CD4-positive, CD25-positive, alpha-beta regulatory T cell (primary cell): ENCODE measurements at regions not wholly inside any gene's neighbourhood (a gene's known extent, or its start where the extent isn't known, plus 50 kb on each side); places are given as distances from the start of the nearest gene placed in this dataset.

ENCODE experiments used
- ATAC-seq, 2 donors: fragments of 150-1000 bp; cut with Tn5 transposase; one replicate each; pipeline ENCODE4 v1.10.0; 2021; ENCODE audit warnings: low read depth in 2 of 2, moderate number of reproducible peaks in 2 of 2, moderate library complexity in 1 of 2
- DNase-seq, 3 donors: peaks; one replicate each; pipeline versions ENCODE4 v3.0.0 to v3.0.0-alpha.2; 2012 to 2022; ENCODE audit warnings: mixed read lengths in 1 of 3
- H3K27ac ChIP-seq: one replicate; pipeline ENCODE4 v1.7.0; 2013; ENCODE audit warnings: mild to moderate bottlenecking, low read length; ENCODE audit not compliant: insufficient read depth, poor library complexity, severe bottlenecking
- H3K27me3 ChIP-seq: one replicate; pipeline ENCODE4 v1.7.0; 2013; ENCODE audit warnings: low read length; ENCODE audit not compliant: control insufficient read depth, insufficient read depth
- H3K36me3 ChIP-seq: one replicate; pipeline ENCODE4 v1.7.0; 2013; ENCODE audit warnings: mild to moderate bottlenecking, low read length, moderate library complexity; ENCODE audit not compliant: control insufficient read depth, insufficient read depth
- H3K4me1 ChIP-seq: 2 replicates; pipeline ENCODE4 v1.7.0; 2013; ENCODE audit warnings: mild to moderate bottlenecking, low read length; ENCODE audit not compliant: insufficient read depth, control insufficient read depth, poor library complexity, severe bottlenecking
- H3K4me3 ChIP-seq: one replicate; pipeline ENCODE4 v1.7.0; 2013; ENCODE audit warnings: low read depth, mild to moderate bottlenecking, low read length, moderate library complexity
- H3K9me3 ChIP-seq, 2 experiments: 1 replicate in 1 of 2; 2 replicates in 1 of 2; pipeline ENCODE4 v1.7.0; 2013; ENCODE audit warnings: low read length in 2 of 2, mild to moderate bottlenecking in 1 of 2, moderate library complexity in 1 of 2; ENCODE audit not compliant: control insufficient read depth in 2 of 2
- H3K27ac Mint-ChIP-seq, 3 donors: one replicate each; pipeline ENCODE4 v1.8.0; 2020 to 2022; ENCODE audit warnings: mild to moderate bottlenecking in 3 of 3, mixed read lengths in 3 of 3, moderate library complexity in 2 of 3
- H3K27me3 Mint-ChIP-seq: one replicate; pipeline ENCODE4 v1.8.0; 2022; ENCODE audit warnings: mild to moderate bottlenecking, mixed read lengths
- H3K36me3 Mint-ChIP-seq: one replicate; pipeline ENCODE4 v1.8.0; 2020; ENCODE audit warnings: mixed read lengths
- H3K4me1 Mint-ChIP-seq, 4 donors: one replicate each; pipeline ENCODE4 v1.8.0; 2020 to 2022; ENCODE audit warnings: mixed read lengths in 4 of 4, mild to moderate bottlenecking in 1 of 4
- H3K4me3 Mint-ChIP-seq, 4 donors: one replicate each; pipeline ENCODE4 v1.8.0; 2020 to 2022; ENCODE audit warnings: mild to moderate bottlenecking in 4 of 4, mixed read lengths in 4 of 4, moderate library complexity in 3 of 4
- H3K9me3 Mint-ChIP-seq, 7 donors: one replicate each; pipeline ENCODE4 v1.8.0; 2020 to 2022; ENCODE audit warnings: mixed read lengths in 7 of 7, mild to moderate bottlenecking in 3 of 7, moderate library complexity in 2 of 7

DNA sequence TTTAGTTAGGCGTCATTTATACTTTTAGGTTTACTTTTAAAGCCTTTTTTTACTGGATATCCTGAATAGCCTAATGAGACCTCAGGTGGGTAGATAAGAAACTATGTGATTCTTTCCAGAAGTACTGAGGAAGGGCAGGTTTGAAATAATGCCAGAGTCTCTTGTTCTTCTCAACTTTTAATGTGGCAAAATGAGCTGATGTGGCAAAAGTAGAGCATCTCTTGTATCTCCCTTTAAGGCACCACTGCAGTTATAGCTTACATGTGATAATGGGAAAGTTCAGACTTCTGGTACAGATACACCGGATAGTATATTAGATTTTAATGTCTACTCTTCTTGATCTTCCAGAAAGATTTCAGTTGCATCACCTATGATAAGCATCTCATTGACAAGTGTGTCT lies 1124.8 kb downstream of the LRFN5 start:
- Mint-ChIP-seq H3K9me3 (peaks cover 2 to 26% (median 6%) of the 10 kb centered on the region in 7 donors), H3K36me3 (no peaks in the 10 kb centered on the region)

DNA sequence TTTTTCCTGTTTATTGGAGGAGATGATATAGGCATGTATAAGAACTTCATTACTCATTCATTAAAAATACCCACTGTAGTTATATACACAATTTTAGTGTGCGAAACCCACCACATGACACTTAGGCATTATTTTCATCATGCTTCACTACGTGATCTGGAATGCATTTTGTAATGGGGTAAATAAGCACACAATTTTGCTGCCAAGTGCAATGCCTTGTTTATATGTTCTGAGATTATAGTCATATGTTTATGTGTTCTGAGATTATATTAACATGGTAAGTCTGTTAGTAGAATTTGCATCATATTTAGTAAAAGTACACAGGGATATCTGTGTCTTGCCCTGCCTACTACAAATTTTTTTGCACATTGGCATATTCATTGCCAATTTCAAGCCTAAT lies 1123.0 kb downstream of the LRFN5 start:
- no peaks in the 10 kb centered on the region for H3K36me3 ChIP-seq
- ATAC-seq = no peak
- no peaks in the 10 kb centered on the region for H3K4me1 ChIP-seq
- H3K27me3 Mint-ChIP-seq = no peaks in the 10 kb centered on the region
- peaks cover 0 to 3% of the 10 kb centered on the region in 2 experiments for H3K9me3 ChIP-seq
- H3K36me3 Mint-ChIP-seq = no peaks in the 10 kb centered on the region
- H3K27ac ChIP-seq = no peak overlapping the region
- peaks cover 0 to 25% (median 4%) of the 10 kb centered on the region in 7 donors for H3K9me3 Mint-ChIP-seq
- H3K27ac Mint-ChIP-seq = no peak overlapping the region
- no peak overlapping the region for H3K4me3 Mint-ChIP-seq
- no peak for DNase-seq
- H3K4me3 ChIP-seq = no peak overlapping the region
- no peaks in the 10 kb centered on the region for H3K4me1 Mint-ChIP-seq
- no peaks in the 10 kb centered on the region for H3K27me3 ChIP-seq

More for the DNA sequence above, 1124.8 kb downstream of the LRFN5 start:
- H3K27ac ChIP-seq = no peak overlapping the region
- H3K9me3 ChIP-seq = peaks cover 0 to 5% of the 10 kb centered on the region in 2 experiments
- H3K27ac Mint-ChIP-seq = no peak overlapping the region
- no peaks in the 10 kb centered on the region for H3K36me3 ChIP-seq
- no peaks in the 10 kb centered on the region for H3K4me1 ChIP-seq
- DNase-seq (no peak), ATAC-seq (no peak)
- no peak overlapping the region for H3K4me3 Mint-ChIP-seq
- no peaks in the 10 kb centered on the region for H3K27me3 ChIP-seq
- no peaks in the 10 kb centered on the region for H3K4me1 Mint-ChIP-seq
- no peak overlapping the region for H3K4me3 ChIP-seq
- no peaks in the 10 kb centered on the region for H3K27me3 Mint-ChIP-seq

DNA sequence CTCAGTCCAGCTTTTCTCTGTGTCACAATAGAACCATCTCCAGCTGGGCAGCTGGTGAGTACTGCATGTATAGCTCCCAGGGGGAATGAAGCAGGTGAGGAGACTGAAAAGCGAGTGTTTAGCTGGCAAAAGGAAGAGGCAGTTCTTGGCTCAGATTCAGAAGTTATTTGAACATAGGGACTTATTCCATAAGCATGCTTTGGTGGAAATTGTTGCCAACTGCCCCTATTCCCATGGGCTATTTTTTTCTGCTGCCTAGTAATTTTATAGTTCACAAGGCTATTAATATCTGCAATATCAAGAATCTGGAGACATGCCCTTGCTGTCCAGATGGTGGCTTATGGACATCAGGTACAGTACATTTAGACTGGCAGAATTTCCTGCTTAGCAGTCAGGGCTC lies 1112.7 kb downstream of the LRFN5 start:
- H3K36me3 ChIP-seq = no peaks in the 10 kb centered on the region
- Mint-ChIP-seq H3K27ac (no peak overlapping the region), H3K4me1 (no peaks in the 10 kb centered on the region), H3K36me3 (no peaks in the 10 kb centered on the region), H3K4me3 (no peak overlapping the region), H3K9me3 (peaks cover 2 to 21% (median 8%) of the 10 kb centered on the region in 7 donors), H3K27me3 (no peaks in the 10 kb centered on the region)
- no peaks in the 10 kb centered on the region for H3K4me1 ChIP-seq
- DNase-seq (no peak), ATAC-seq (no peak)
- H3K4me3 ChIP-seq = no peak overlapping the region
- no peak overlapping the region for H3K27ac ChIP-seq
- H3K9me3 ChIP-seq = peaks cover 0 to 10% of the 10 kb centered on the region in 2 experiments
- no peaks in the 10 kb centered on the region for H3K27me3 ChIP-seq

DNA sequence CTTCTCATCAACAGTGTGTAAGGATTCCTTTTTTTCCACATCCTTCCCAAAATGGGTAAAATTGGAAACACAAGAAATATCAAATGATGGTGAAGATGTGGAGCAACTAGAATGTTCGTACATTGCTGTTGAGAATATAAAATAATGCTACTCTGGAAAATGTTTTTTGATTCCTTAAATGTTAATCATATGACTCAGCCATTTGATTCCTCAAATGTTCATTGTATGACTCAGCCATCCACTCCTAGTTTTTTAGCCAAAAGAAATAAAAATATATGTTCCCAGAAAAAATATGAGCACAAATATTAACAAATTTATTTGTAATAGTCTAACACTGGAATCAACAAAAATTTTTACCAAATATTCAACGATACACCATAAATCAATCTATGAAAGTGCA lies 1108.6 kb downstream of the LRFN5 start:
- Mint-ChIP-seq H3K4me3 (no peak overlapping the region), H3K4me1 (no peaks in the 10 kb centered on the region), H3K27ac (no peak overlapping the region), H3K9me3 (peaks cover 3 to 28% (median 7%) of the 10 kb centered on the region in 7 donors), H3K27me3 (no peaks in the 10 kb centered on the region), H3K36me3 (no peaks in the 10 kb centered on the region)
- Histone ChIP-seq H3K27me3 (no peaks in the 10 kb centered on the region), H3K27ac (no peak overlapping the region), H3K36me3 (no peaks in the 10 kb centered on the region), H3K9me3 (peaks cover 0 to 8% of the 10 kb centered on the region in 2 experiments), H3K4me1 (no peaks in the 10 kb centered on the region), H3K4me3 (no peak overlapping the region)
- DNase-seq = no peak
- ATAC-seq = no peak

DNA sequence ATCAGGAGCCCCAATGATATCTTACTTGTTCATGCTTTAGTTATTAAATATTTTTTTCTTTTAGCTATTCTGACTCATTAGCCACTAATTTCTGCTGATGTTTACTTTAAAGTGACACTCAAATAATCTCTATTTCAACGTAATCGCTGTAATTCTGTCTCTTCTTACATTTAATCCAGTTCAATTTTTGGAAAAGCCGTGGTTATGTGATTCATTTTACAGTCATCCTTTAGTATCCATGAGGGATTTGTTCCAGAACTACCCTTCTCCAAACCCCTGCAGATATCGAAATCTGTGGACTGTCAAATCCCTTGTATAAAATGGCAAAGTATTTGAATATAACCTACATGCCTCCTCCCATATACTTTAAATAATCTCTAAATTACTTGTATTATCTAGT lies 1103.4 kb downstream of the LRFN5 start:
- no peaks in the 10 kb centered on the region for H3K27me3 ChIP-seq

DNA sequence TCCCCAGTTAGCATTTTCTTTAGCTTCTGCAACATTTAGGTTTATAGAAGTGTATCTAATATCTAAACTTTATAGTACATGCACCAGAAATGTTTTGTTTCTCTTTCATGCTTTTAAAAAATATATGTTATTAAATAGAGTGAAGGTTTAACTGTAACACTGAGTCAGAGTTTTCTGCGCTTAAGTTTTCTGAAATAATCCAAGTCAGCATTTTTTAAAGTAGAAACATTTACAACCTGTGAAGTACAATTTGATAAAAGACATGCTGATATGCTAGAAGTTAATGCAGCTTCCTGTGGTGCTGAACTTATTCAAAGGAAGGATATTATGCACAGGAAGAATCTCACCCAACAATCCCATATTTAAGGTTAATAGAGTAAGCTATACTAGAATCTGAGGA lies 1096.8 kb downstream of the LRFN5 start:
- no peak overlapping the region for H3K4me3 Mint-ChIP-seq
- no peaks in the 10 kb centered on the region for H3K27me3 Mint-ChIP-seq
- DNase-seq = no peak
- no peak overlapping the region for H3K27ac Mint-ChIP-seq
- ATAC-seq = no peak
- no peaks in the 10 kb centered on the region for H3K36me3 Mint-ChIP-seq
- Histone ChIP-seq H3K27me3 (no peaks in the 10 kb centered on the region), H3K27ac (no peak overlapping the region), H3K4me3 (no peak overlapping the region), H3K36me3 (no peaks in the 10 kb centered on the region), H3K9me3 (no peaks in the 10 kb centered on the region), H3K4me1 (no peaks in the 10 kb centered on the region)
- H3K9me3 Mint-ChIP-seq = peaks cover 0 to 26% (median 5%) of the 10 kb centered on the region in 7 donors
- H3K4me1 Mint-ChIP-seq = no peaks in the 10 kb centered on the region

More for the DNA sequence above, 1103.4 kb downstream of the LRFN5 start:
- H3K4me3 ChIP-seq = no peak overlapping the region
- no peak overlapping the region for H3K27ac Mint-ChIP-seq
- no peaks in the 10 kb centered on the region for H3K27me3 Mint-ChIP-seq
- no peaks in the 10 kb centered on the region for H3K36me3 ChIP-seq
- peaks cover 2 to 23% (median 7%) of the 10 kb centered on the region in 7 donors for H3K9me3 Mint-ChIP-seq
- H3K27ac ChIP-seq = no peak overlapping the region
- H3K4me1 ChIP-seq = no peaks in the 10 kb centered on the region
- H3K9me3 ChIP-seq = no peaks in the 10 kb centered on the region
- DNase-seq = no peak
- no peaks in the 10 kb centered on the region for H3K4me1 Mint-ChIP-seq
- H3K36me3 Mint-ChIP-seq = no peaks in the 10 kb centered on the region
- no peak overlapping the region for H3K4me3 Mint-ChIP-seq
- no peak for ATAC-seq

- H3K4me1 Mint-ChIP-seq = no peaks in the 10 kb centered on the region
- H3K4me3 ChIP-seq = no peak overlapping the region
- no peaks in the 10 kb centered on the region for H3K27me3 ChIP-seq
- H3K36me3 ChIP-seq = no peaks in the 10 kb centered on the region
- H3K9me3 ChIP-seq = no peaks in the 10 kb centered on the region
- no peak overlapping the region for H3K27ac Mint-ChIP-seq
- H3K4me3 Mint-ChIP-seq = no peak overlapping the region
- ATAC-seq = no peak
- no peaks in the 10 kb centered on the region for H3K36me3 Mint-ChIP-seq
- no peak for DNase-seq
- H3K27me3 Mint-ChIP-seq = no peaks in the 10 kb centered on the region
- no peak overlapping the region for H3K27ac ChIP-seq
- H3K9me3 Mint-ChIP-seq = peaks cover 6 to 35% (median 11%) of the 10 kb centered on the region in 7 donors
- H3K4me1 ChIP-seq = no peaks in the 10 kb centered on the region
Measured at GRCh38 chr14:42687421-42687820, 1080.7 kb downstream of the LRFN5 start.

DNA sequence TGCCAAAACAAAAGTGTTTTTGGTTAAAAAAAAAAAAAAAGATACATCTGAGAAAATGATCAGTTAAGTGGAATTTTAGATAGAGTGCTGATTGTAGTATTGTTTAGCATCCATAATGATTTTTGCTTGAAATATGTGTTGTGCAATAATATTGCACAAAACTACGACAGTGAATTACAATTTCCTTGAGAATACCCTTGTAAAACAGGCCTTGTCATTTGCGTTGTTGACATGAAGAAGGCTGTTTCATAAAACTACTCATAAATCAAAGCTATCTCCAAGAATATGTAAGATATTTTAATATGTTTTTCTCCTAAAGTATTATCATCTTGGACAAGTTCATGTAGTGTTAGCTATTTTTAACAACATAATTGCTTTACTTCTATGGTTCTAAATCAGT lies 1077.0 kb downstream of the LRFN5 start:
- no peak overlapping the region for H3K27ac Mint-ChIP-seq
- Histone ChIP-seq H3K4me3 (no peak overlapping the region), H3K36me3 (no peaks in the 10 kb centered on the region), H3K9me3 (no peaks in the 10 kb centered on the region), H3K4me1 (no peaks in the 10 kb centered on the region), H3K27me3 (no peaks in the 10 kb centered on the region), H3K27ac (no peak overlapping the region)
- H3K4me3 Mint-ChIP-seq = no peak overlapping the region
- no peak for ATAC-seq
- H3K36me3 Mint-ChIP-seq = no peaks in the 10 kb centered on the region
- no peaks in the 10 kb centered on the region for H3K27me3 Mint-ChIP-seq
- no peak for DNase-seq
- no peaks in the 10 kb centered on the region for H3K4me1 Mint-ChIP-seq
- peaks cover 3 to 25% (median 5%) of the 10 kb centered on the region in 7 donors for H3K9me3 Mint-ChIP-seq
